ENCODE measurements at regions not wholly inside any gene's neighbourhood (a gene's known extent, or its start where the extent isn't known, plus 50 kb on each side); places are given as distances from the start of the nearest gene placed in this dataset.
"Not testable (repeated sequence)": the region's sequence is repeated elsewhere in the genome, so short reads cannot be mapped to it uniquely, and the experiment has no call there.

DNA sequence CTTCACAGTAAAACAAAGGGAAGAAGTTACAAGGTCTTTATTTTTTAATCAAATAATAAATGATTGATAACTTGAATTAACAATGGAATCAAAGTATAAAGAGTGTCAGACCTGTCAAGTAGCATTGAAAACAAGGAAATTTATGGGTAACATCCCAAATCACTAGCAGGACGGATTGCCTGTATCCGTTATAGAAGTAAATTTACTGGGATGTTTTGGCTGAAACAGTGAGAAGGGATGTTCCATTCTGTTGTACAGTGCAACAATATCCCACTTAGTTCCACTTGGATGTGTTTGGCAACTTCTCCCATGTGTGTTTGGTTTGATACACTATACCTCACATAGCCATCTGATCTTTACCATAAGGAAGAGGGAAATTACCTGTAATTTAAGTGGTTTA lies 421.0 kb upstream of the CHD1 start:
- H3K9me3 ChIP-seq (ENCODE audit: control insufficient read depth in 1 of 2, low read length in 2 of 2): peaks cover 0 to 6% of the 10 kb centered on the region in 2 donors
- no peak overlapping the region for H3K27ac ChIP-seq (ENCODE audit: low read depth, low read length)
- H3K9ac ChIP-seq (ENCODE audit: low read depth in 1 of 2, low read length in 2 of 2): no peak overlapping the region
- H3K36me3 ChIP-seq (ENCODE audit: control insufficient read depth in 1 of 2, insufficient read depth in 2 of 2, low read length in 2 of 2): no peaks in the 10 kb centered on the region
- no peaks in the 10 kb centered on the region for H3K4me1 ChIP-seq (ENCODE audit: control insufficient read depth in 1 of 2, insufficient read depth in 2 of 2, low read length in 2 of 2)
- no peak overlapping the region for H3K4me3 ChIP-seq (ENCODE audit: low read depth in 1 of 2, low read length in 2 of 2)
- H3K27me3 ChIP-seq (ENCODE audit: control insufficient read depth in 1 of 2, insufficient read depth in 2 of 2, low read length in 2 of 2): no peaks in the 10 kb centered on the region

DNA sequence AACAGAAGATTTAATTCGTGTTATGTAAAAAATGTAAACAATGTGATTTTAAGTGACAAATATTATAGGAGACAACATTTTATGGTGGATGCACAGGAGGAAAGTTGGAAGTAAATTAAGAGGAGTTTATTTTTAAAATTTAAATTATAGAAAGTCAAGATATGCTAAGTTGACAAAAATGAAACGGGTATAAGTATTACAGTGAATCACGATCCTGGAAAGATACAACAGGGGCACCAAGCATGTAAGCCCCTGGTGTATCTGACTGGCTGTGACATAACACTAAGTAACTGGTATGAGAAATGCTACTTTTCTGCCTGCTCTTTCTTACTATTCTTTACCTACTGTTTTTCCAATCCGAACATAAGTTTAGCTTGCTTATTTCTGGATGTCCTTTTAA lies 419.8 kb upstream of the CHD1 start:
- H3K4me3 ChIP-seq (ENCODE audit: low read depth in 1 of 2, low read length in 2 of 2): no peak overlapping the region
- H3K9me3 ChIP-seq (ENCODE audit: control insufficient read depth in 1 of 2, low read length in 2 of 2): peaks cover 0 to 6% of the 10 kb centered on the region in 2 donors
- H3K4me1 ChIP-seq (ENCODE audit: control insufficient read depth in 1 of 2, insufficient read depth in 2 of 2, low read length in 2 of 2): no peaks in the 10 kb centered on the region
- H3K36me3 ChIP-seq (ENCODE audit: control insufficient read depth in 1 of 2, insufficient read depth in 2 of 2, low read length in 2 of 2): no peaks in the 10 kb centered on the region
- H3K9ac ChIP-seq (ENCODE audit: low read depth in 1 of 2, low read length in 2 of 2): no peak overlapping the region
- H3K27ac ChIP-seq (ENCODE audit: low read depth, low read length): no peak overlapping the region
- H3K27me3 ChIP-seq (ENCODE audit: control insufficient read depth in 1 of 2, insufficient read depth in 2 of 2, low read length in 2 of 2): no peaks in the 10 kb centered on the region

DNA sequence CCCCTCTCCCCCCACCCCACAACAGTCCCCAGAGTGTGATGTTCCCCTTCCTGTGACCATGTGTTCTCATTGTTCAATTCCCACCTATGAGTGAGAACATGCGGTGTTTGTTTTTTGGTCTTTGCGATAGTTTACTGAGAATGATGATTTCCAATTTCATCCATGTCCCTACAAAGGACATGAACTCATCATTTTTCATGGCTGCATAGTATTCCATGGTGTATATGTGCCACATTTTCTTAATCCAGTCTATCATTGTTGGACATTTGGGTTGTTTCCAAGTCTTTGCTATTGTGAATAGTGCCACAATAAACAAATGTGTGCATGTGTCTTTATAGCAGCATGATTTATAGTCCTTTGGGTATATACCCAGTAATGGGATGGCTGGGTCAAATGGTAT lies 411.0 kb upstream of the CHD1 start:
- not testable (repeated sequence) for H3K27me3 ChIP-seq (ENCODE audit: control insufficient read depth in 1 of 2, insufficient read depth in 2 of 2, low read length in 2 of 2); H3K36me3 ChIP-seq (ENCODE audit: control insufficient read depth in 1 of 2, insufficient read depth in 2 of 2, low read length in 2 of 2); H3K9ac ChIP-seq (ENCODE audit: low read depth in 1 of 2, low read length in 2 of 2); H3K9me3 ChIP-seq (ENCODE audit: control insufficient read depth in 1 of 2, low read length in 2 of 2); H3K4me1 ChIP-seq (ENCODE audit: control insufficient read depth in 1 of 2, insufficient read depth in 2 of 2, low read length in 2 of 2); H3K4me3 ChIP-seq (ENCODE audit: low read depth in 1 of 2, low read length in 2 of 2); H3K27ac ChIP-seq (ENCODE audit: low read depth, low read length)

DNA sequence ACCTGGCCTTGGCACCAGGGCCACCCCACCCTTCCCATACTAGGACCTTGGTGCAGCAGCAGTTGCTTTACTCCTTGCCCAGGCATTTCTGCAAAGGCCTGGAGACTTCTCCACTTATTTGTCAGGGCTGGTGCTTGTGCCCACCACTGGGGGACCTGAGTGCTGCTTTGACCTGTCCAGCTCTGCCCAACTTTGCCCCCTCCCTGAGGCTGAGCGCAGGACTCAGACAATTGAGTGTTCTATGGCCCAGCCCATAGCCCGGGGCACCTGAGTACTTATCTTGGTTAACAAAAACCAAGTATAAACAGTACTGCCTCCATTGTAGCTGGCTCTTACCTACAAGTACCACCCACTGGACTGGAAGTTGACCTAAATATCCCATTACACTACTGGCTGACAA lies 406.1 kb upstream of the CHD1 start:
- H3K27me3 ChIP-seq (ENCODE audit: control insufficient read depth in 1 of 2, insufficient read depth in 2 of 2, low read length in 2 of 2): no peaks in the 10 kb centered on the region
- H3K9ac ChIP-seq (ENCODE audit: low read depth in 1 of 2, low read length in 2 of 2): no peak overlapping the region
- no peaks in the 10 kb centered on the region for H3K4me1 ChIP-seq (ENCODE audit: control insufficient read depth in 1 of 2, insufficient read depth in 2 of 2, low read length in 2 of 2)
- H3K36me3 ChIP-seq (ENCODE audit: control insufficient read depth in 1 of 2, insufficient read depth in 2 of 2, low read length in 2 of 2): no peaks in the 10 kb centered on the region
- no peak overlapping the region for H3K4me3 ChIP-seq (ENCODE audit: low read depth in 1 of 2, low read length in 2 of 2)
- H3K9me3 ChIP-seq (ENCODE audit: control insufficient read depth in 1 of 2, low read length in 2 of 2): peaks cover 4 to 7% of the 10 kb centered on the region in 2 donors
- H3K27ac ChIP-seq (ENCODE audit: low read depth, low read length): no peak overlapping the region

- H3K4me3 ChIP-seq (ENCODE audit: low read depth in 1 of 2, low read length in 2 of 2): no peak overlapping the region
- H3K4me1 ChIP-seq (ENCODE audit: control insufficient read depth in 1 of 2, insufficient read depth in 2 of 2, low read length in 2 of 2): no peaks in the 10 kb centered on the region
- H3K9ac ChIP-seq (ENCODE audit: low read depth in 1 of 2, low read length in 2 of 2): no peak overlapping the region
- H3K36me3 ChIP-seq (ENCODE audit: control insufficient read depth in 1 of 2, insufficient read depth in 2 of 2, low read length in 2 of 2): no peaks in the 10 kb centered on the region
- no peaks in the 10 kb centered on the region for H3K27me3 ChIP-seq (ENCODE audit: control insufficient read depth in 1 of 2, insufficient read depth in 2 of 2, low read length in 2 of 2)
- peaks cover 4 to 7% of the 10 kb centered on the region in 2 donors for H3K9me3 ChIP-seq (ENCODE audit: control insufficient read depth in 1 of 2, low read length in 2 of 2)
- no peak overlapping the region for H3K27ac ChIP-seq (ENCODE audit: low read depth, low read length)
Measured at GRCh38 chr5:99331061-99331460, 402.3 kb upstream of the CHD1 start.

GRCh38 chr5:99320436-99320835 lies 391.6 kb upstream of the CHD1 start:
- no peak overlapping the region for H3K9ac ChIP-seq (ENCODE audit: low read depth in 1 of 2, low read length in 2 of 2)
- no peaks in the 10 kb centered on the region for H3K4me1 ChIP-seq (ENCODE audit: control insufficient read depth in 1 of 2, insufficient read depth in 2 of 2, low read length in 2 of 2)
- no peaks in the 10 kb centered on the region for H3K36me3 ChIP-seq (ENCODE audit: control insufficient read depth in 1 of 2, insufficient read depth in 2 of 2, low read length in 2 of 2)
- no peak overlapping the region for H3K27ac ChIP-seq (ENCODE audit: low read depth, low read length)
- no peaks in the 10 kb centered on the region for H3K27me3 ChIP-seq (ENCODE audit: control insufficient read depth in 1 of 2, insufficient read depth in 2 of 2, low read length in 2 of 2)
- no peak overlapping the region for H3K4me3 ChIP-seq (ENCODE audit: low read depth in 1 of 2, low read length in 2 of 2)
- no peaks in the 10 kb centered on the region for H3K9me3 ChIP-seq (ENCODE audit: control insufficient read depth in 1 of 2, low read length in 2 of 2)

DNA sequence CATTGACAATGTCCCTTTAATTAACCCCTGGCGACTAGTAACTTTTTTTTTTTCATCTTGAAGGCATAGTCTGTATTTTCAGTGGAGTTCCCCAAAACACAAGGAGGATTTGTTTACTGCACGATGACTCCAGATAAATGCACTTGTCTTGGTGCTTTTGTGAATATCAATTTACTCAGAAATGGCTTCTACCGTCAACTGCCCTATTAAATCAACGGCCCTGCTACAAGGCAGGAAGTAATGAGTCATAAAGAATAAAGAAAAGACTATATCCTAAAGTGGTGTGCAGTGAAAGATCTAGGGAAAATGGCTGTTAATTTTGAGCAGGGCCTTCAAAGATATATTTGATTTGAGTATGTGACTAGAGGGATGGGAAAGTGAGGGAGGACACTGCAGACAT lies 388.3 kb upstream of the CHD1 start:
- Histone ChIP-seq H3K36me3 (ENCODE audit: control insufficient read depth in 1 of 2, insufficient read depth in 2 of 2, low read length in 2 of 2) (no peaks in the 10 kb centered on the region), H3K4me3 (ENCODE audit: low read depth in 1 of 2, low read length in 2 of 2) (no peak overlapping the region), H3K27me3 (ENCODE audit: control insufficient read depth in 1 of 2, insufficient read depth in 2 of 2, low read length in 2 of 2) (no peaks in the 10 kb centered on the region), H3K9me3 (ENCODE audit: control insufficient read depth in 1 of 2, low read length in 2 of 2) (no peaks in the 10 kb centered on the region), H3K4me1 (ENCODE audit: control insufficient read depth in 1 of 2, insufficient read depth in 2 of 2, low read length in 2 of 2) (no peaks in the 10 kb centered on the region), H3K9ac (ENCODE audit: low read depth in 1 of 2, low read length in 2 of 2) (no peak overlapping the region), H3K27ac (ENCODE audit: low read depth, low read length) (no peak overlapping the region)

GRCh38 chr5:99316484-99316883 lies 387.7 kb upstream of the CHD1 start:
- no peaks in the 10 kb centered on the region for H3K9me3 ChIP-seq (ENCODE audit: control insufficient read depth in 1 of 2, low read length in 2 of 2)
- H3K9ac ChIP-seq (ENCODE audit: low read depth in 1 of 2, low read length in 2 of 2): no peak overlapping the region
- H3K4me1 ChIP-seq (ENCODE audit: control insufficient read depth in 1 of 2, insufficient read depth in 2 of 2, low read length in 2 of 2): no peaks in the 10 kb centered on the region
- H3K27me3 ChIP-seq (ENCODE audit: control insufficient read depth in 1 of 2, insufficient read depth in 2 of 2, low read length in 2 of 2): no peaks in the 10 kb centered on the region
- no peaks in the 10 kb centered on the region for H3K36me3 ChIP-seq (ENCODE audit: control insufficient read depth in 1 of 2, insufficient read depth in 2 of 2, low read length in 2 of 2)
- no peak overlapping the region for H3K4me3 ChIP-seq (ENCODE audit: low read depth in 1 of 2, low read length in 2 of 2)
- no peak overlapping the region for H3K27ac ChIP-seq (ENCODE audit: low read depth, low read length)

GRCh38 chr5:99315413-99316183 lies 386.8 kb upstream of the CHD1 start:
- H3K27ac ChIP-seq (ENCODE audit: low read depth, low read length): no peak overlapping the region
- no peaks in the 10 kb centered on the region for H3K9me3 ChIP-seq (ENCODE audit: control insufficient read depth in 1 of 2, low read length in 2 of 2)
- no peaks in the 10 kb centered on the region for H3K36me3 ChIP-seq (ENCODE audit: control insufficient read depth in 1 of 2, insufficient read depth in 2 of 2, low read length in 2 of 2)
- no peaks in the 10 kb centered on the region for H3K4me1 ChIP-seq (ENCODE audit: control insufficient read depth in 1 of 2, insufficient read depth in 2 of 2, low read length in 2 of 2)
- H3K4me3 ChIP-seq (ENCODE audit: low read depth in 1 of 2, low read length in 2 of 2): no peak overlapping the region
- H3K27me3 ChIP-seq (ENCODE audit: control insufficient read depth in 1 of 2, insufficient read depth in 2 of 2, low read length in 2 of 2): no peaks in the 10 kb centered on the region
- H3K9ac ChIP-seq (ENCODE audit: low read depth in 1 of 2, low read length in 2 of 2): no peak overlapping the region

DNA sequence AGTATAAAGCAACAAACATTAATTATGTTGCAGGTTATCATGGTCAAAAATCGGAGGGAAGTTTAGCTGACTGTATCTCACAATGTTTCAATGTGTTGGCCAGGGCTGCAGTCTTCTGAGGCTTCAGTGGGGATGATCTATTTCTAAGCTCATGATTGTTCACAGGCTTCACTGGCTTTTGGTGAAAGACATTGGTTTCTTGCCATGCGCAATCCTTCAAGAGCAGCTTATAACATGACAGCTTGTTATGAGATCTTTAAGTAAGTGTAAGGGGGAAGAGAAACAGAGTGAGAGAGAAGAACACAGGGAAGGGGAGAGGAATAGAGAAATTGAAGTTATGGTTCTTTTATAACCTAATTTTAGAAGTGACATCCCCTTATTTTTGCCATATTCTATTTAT lies 385.9 kb upstream of the CHD1 start:
- no peak overlapping the region for H3K4me3 ChIP-seq (ENCODE audit: low read depth in 1 of 2, low read length in 2 of 2)
- H3K9me3 ChIP-seq (ENCODE audit: control insufficient read depth in 1 of 2, low read length in 2 of 2): no peaks in the 10 kb centered on the region
- H3K4me1 ChIP-seq (ENCODE audit: control insufficient read depth in 1 of 2, insufficient read depth in 2 of 2, low read length in 2 of 2): no peaks in the 10 kb centered on the region
- H3K27me3 ChIP-seq (ENCODE audit: control insufficient read depth in 1 of 2, insufficient read depth in 2 of 2, low read length in 2 of 2): no peaks in the 10 kb centered on the region
- H3K9ac ChIP-seq (ENCODE audit: low read depth in 1 of 2, low read length in 2 of 2): no peak overlapping the region
- no peak overlapping the region for H3K27ac ChIP-seq (ENCODE audit: low read depth, low read length)
- H3K36me3 ChIP-seq (ENCODE audit: control insufficient read depth in 1 of 2, insufficient read depth in 2 of 2, low read length in 2 of 2): no peaks in the 10 kb centered on the region

DNA sequence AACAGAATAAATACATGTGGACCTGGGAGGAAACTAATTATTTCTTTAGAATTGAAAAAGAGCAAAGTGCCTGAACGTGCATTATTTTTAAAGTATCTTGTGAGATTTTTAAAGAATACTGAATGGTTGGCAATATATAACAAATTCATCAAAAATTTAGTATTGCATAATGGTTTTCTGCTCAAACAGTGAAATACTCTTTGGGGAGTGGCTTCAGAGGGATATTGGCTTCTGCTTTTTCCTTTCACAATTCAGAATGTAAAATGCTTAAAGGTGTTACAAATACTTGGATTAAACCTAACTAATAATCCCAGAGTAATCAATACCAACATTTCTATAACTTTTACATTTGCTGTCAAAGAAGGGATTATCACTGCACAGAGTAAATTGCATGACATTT lies 379.3 kb upstream of the CHD1 start:
- H3K27ac ChIP-seq (ENCODE audit: low read depth, low read length): no peak overlapping the region
- H3K4me1 ChIP-seq (ENCODE audit: control insufficient read depth in 1 of 2, insufficient read depth in 2 of 2, low read length in 2 of 2): no peaks in the 10 kb centered on the region
- H3K9ac ChIP-seq (ENCODE audit: low read depth in 1 of 2, low read length in 2 of 2): no peak overlapping the region
- no peaks in the 10 kb centered on the region for H3K27me3 ChIP-seq (ENCODE audit: control insufficient read depth in 1 of 2, insufficient read depth in 2 of 2, low read length in 2 of 2)
- no peaks in the 10 kb centered on the region for H3K36me3 ChIP-seq (ENCODE audit: control insufficient read depth in 1 of 2, insufficient read depth in 2 of 2, low read length in 2 of 2)
- H3K4me3 ChIP-seq (ENCODE audit: low read depth in 1 of 2, low read length in 2 of 2): no peak overlapping the region
- H3K9me3 ChIP-seq (ENCODE audit: control insufficient read depth in 1 of 2, low read length in 2 of 2): no peaks in the 10 kb centered on the region
